Activated T-cell treated with anti-CD3 and anti-CD28 coated beads for 1 hour (primary cell): ENCODE measurements at regions not wholly inside any gene's neighbourhood (a gene's known extent, or its start where the extent isn't known, plus 50 kb on each side); places are given as distances from the start of the nearest gene placed in this dataset.
"Not testable (repeated sequence)": the region's sequence is repeated elsewhere in the genome, so short reads cannot be mapped to it uniquely, and the experiment has no call there.

Experiments
- DNase-seq: peaks from one replicate; pipeline ENCODE4 v3.0.0-alpha.2; 2020; ENCODE audit warnings: low read depth

- no peak for DNase-seq
Measured at GRCh38 chr7:29619111-29619510, 55.5 kb downstream of the PRR15 start.

GRCh38 chr7:29619848-29620555 lies 56.4 kb downstream of the PRR15 start:
- DNase-seq, result no peak

GRCh38 chr7:29620556-29620930 lies 56.9 kb downstream of the PRR15 start:
- DNase-seq, result no peak

GRCh38 chr7:29622335-29623265 lies 59.0 kb downstream of the PRR15 start:
- no peak for DNase-seq

GRCh38 chr7:29623973-29624372 lies 60.3 kb downstream of the PRR15 start:
- no peak for DNase-seq

- DNase-seq, result no peak
Measured at GRCh38 chr7:29626730-29627129, 63.1 kb downstream of the PRR15 start.

- no peak for DNase-seq
Measured at GRCh38 chr7:29627631-29628030, 64.0 kb downstream of the PRR15 start.

- no peak for DNase-seq
Measured at GRCh38 chr7:29629507-29629906, 65.9 kb downstream of the PRR15 start.

- not testable (repeated sequence) for DNase-seq
Measured at GRCh38 chr7:29635067-29636008, 71.7 kb downstream of the PRR15 start.

GRCh38 chr7:29636009-29636351 lies 72.3 kb downstream of the PRR15 start:
- DNase-seq, result no peak

GRCh38 chr7:29637374-29637773 lies 73.7 kb downstream of the PRR15 start:
- DNase-seq, result no peak

- not testable (repeated sequence) for DNase-seq
Measured at GRCh38 chr7:29638841-29639240, 75.2 kb downstream of the PRR15 start.

GRCh38 chr7:29639386-29639785 lies 75.8 kb downstream of the PRR15 start:
- no peak for DNase-seq

- no peak for DNase-seq
Measured at GRCh38 chr7:29639886-29640595, 76.4 kb downstream of the PRR15 start.

GRCh38 chr7:29641651-29642050 lies 78.0 kb downstream of the PRR15 start:
- DNase-seq, result no peak

GRCh38 chr7:29642494-29643155 lies 79.0 kb downstream of the PRR15 start:
- DNase-seq, result no peak

- DNase-seq, result not testable (repeated sequence)
Measured at GRCh38 chr7:29646116-29646515, 82.5 kb downstream of the PRR15 start.

- no peak for DNase-seq
Measured at GRCh38 chr7:29647020-29647654, 83.5 kb downstream of the PRR15 start.

GRCh38 chr7:29647691-29648210 lies 84.1 kb downstream of the PRR15 start:
- DNase-seq, result not testable (repeated sequence)

- no peak for DNase-seq
Measured at GRCh38 chr7:29649028-29649716, 85.5 kb downstream of the PRR15 start.
